DOHH2 (cell line): ENCODE measurements at regions not wholly inside any gene's neighbourhood (a gene's known extent, or its start where the extent isn't known, plus 50 kb on each side); places are given as distances from the start of the nearest gene placed in this dataset.

Experiments
- CTCF ChIP-seq: fragments of 200-600 bp; sonication (generic); IDR thresholded peaks from one replicate; pipeline ENCODE4 v1.5.1; 2014; ENCODE audit warnings: antibody characterized with exemption, mild to moderate bottlenecking, low read depth, low read length; ENCODE audit not compliant: poor library complexity, severe bottlenecking
- EZH2phosphoT487 ChIP-seq: fragments of 200-600 bp; sonication (generic); IDR thresholded peaks from 2 replicates; pipeline ENCODE4 v1.6.1; 2017; ENCODE audit warnings: borderline replicate concordance, mild to moderate bottlenecking, antibody characterized with exemption, low read length, moderate library complexity, mixed read lengths

DNA sequence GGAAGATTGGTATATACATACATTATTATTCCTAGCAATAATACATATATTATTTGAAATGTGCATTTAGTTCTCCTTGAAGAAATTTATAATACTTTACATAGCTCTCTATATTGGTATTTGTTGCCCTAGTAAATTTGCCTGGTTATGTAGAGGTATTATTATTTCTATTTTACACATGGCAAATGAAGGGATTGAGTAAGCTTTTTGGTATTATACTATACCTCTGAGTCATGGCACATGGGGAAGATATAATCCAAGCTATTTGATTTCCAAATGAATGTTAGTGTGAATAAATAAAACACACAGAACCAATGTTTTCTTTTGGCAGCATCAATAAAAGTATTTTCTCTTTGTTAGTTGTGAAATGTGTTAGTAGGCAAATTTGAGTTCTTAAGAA, 409.6 kb upstream of the SLC35B3 start:
- no peak for TF ChIP-seq CTCF
- no peak for TF ChIP-seq EZH2phosphoT487
